Embryonic facial prominence (tissue), 1 donor: ENCODE measurements at regions not wholly inside any gene's neighbourhood (a gene's known extent, or its start where the extent isn't known, plus 50 kb on each side); places are given as distances from the start of the nearest gene placed in this dataset.

Experiments
- DNase-seq: peaks from one replicate; pipeline ENCODE4 v3.0.0-alpha.2; 2016; ENCODE audit errors: extremely low spot score

GRCh38 chr5:133854554-133854953 lies 113.9 kb downstream of the C5orf15 start:
- DNase-seq, result no peak

- no peak for DNase-seq
Measured at GRCh38 chr5:133853646-133854365, 114.6 kb downstream of the C5orf15 start.

DNA sequence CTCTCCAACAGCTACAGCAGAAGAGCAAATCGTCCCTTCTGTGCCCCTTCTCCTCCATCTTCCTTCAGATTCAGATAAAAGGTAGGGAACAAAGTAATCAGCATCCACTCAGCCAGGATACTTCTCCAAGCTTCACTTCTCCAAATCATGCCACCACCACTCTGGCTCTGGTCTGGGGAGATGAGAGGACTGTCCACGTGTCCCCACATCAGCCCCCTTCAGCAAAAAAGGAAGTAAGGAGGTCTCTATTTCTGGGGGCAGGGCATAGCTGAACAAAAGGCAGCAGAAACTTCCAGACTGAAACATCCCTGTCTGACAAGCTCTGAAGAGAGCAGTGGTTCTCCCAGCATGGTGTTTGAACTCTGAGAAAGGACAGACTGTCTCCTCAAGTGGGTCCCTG lies 116.9 kb downstream of the C5orf15 start:
- DNase-seq, result no peak

GRCh38 chr5:133850811-133851210 lies 117.6 kb downstream of the C5orf15 start:
- no peak for DNase-seq

DNA sequence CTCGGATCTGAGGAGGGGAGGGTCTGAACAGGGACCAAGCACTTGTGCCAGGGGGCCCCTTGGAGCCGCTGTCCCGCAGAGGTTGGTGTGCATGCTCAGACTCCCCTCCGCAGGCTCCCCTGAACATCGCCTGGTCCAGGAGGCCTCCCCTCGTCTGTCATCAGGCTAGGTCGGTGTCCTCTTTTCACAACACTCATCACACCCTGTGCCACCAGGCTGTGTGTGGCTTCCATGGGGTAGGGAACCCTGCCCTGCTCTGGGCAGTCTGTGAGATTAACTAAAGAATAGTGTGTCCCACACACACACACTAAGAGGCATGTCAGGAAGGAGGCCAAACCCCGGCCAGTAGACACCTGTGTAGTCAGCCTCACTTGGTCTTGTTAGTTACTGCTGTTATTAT lies 119.3 kb downstream of the C5orf15 start:
- no peak for DNase-seq

DNA sequence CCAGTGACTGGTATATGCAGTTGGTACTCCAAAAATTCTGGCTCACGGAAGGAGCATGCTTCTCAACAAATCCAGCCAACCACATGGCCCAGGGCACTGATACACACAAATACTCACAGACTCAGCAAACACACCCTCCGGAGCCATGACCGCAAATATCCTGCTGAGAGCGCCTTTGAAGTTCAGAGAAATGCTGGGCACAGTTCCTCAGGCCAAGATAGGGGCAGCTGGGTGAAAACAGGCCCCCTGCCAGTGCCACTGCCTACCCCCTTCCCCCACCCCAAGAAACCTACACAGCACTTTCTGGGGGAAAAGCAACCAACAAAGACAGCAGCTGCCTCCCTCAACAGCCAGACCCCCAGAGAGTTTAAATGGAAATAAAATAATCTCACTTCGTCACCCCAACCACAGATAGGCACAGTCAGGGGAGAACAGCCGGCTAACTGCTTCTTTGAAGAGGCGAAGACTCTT lies 120.0 kb downstream of the C5orf15 start:
- DNase-seq, result no peak

GRCh38 chr5:133847886-133848285 lies 120.5 kb downstream of the C5orf15 start:
- no peak for DNase-seq

GRCh38 chr5:133847301-133847700 lies 121.1 kb downstream of the C5orf15 start:
- no peak for DNase-seq

GRCh38 chr5:133846478-133847226 lies 121.8 kb downstream of the C5orf15 start:
- DNase-seq, result no peak

DNA sequence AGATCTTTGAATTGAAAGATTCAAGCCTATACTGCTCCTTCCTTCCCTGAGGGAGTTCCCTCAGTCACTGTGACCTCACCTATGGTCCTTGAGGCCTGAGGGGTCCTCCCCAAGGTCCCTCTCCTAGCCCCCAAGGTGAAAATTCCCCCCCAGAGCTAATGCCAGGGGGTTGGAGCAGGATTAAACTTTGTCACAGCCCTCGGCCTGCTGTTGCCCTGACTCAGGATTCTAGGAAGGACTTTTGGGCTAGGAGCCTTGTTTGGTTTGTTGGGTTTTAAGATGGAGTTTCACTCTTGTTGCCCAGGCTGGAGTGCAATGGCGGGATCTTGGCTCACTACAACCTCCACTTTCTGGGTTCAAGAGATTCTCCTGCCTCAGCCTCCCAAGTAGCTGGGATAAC lies 123.2 kb downstream of the C5orf15 start:
- no peak for DNase-seq

- no peak for DNase-seq
Measured at GRCh38 chr5:133844836-133845235, 123.6 kb downstream of the C5orf15 start.

- no peak for DNase-seq
Measured at GRCh38 chr5:133843911-133844310, 124.5 kb downstream of the C5orf15 start.

DNA sequence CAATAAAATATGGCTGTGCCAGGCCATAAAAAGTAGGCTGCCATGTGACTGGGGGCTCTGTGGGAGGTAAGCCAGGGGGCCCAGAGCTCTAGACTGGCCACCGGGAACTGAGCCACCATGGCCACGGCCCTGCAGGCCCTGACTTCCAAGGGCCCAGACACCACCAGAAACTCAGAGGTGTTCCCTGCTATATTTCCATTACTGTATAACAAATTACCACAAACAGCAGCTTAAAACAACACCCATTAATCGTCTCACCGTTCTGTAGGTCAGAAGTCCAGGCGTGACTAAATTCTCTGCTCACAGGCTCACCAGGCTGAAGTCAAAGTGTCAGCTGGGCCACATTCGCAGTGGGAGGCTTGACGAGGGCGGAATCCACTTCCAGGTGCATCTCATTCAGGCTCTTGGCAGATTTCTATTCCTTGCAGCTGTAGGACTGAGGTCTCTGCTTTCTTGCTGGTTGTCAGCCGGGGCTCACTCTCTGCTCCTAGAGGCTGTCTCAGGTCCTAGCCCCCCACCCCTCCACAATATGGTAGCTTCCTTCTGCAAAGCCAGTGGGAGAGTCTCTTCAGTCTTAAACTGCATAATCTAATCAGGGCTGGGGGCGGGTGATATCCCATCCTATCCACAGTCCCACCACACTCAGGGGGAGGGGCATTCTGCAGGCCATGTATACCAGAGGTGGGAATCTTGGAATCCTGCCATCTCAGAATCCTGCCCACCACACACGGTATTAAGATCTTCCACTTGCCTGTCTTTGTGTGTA lies 125.4 kb downstream of the C5orf15 start:
- no peak for DNase-seq

- no peak for DNase-seq
Measured at GRCh38 chr5:133841831-133842750, 126.3 kb downstream of the C5orf15 start.

GRCh38 chr5:133840168-133840567 lies 128.3 kb downstream of the C5orf15 start:
- no peak for DNase-seq

DNA sequence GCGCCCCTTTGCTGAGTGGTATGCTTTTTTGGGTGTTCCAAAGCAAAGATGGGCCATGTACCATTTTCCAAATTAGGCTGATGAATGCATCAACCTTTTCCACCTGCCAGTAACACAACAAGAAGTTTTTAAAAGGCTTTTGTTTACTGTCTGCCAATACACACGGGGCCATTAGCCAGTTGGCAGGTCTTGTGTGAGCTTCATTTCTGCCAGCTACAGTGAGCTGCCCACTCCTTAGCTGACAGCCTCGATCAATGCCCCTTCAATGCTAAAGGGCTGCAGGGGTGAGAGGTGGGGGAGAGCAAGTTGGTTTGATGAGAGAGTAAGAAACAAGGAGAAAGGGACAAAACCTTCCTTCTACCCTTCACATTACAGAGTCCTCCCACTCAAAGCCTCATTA lies 128.7 kb downstream of the C5orf15 start:
- no peak for DNase-seq

DNA sequence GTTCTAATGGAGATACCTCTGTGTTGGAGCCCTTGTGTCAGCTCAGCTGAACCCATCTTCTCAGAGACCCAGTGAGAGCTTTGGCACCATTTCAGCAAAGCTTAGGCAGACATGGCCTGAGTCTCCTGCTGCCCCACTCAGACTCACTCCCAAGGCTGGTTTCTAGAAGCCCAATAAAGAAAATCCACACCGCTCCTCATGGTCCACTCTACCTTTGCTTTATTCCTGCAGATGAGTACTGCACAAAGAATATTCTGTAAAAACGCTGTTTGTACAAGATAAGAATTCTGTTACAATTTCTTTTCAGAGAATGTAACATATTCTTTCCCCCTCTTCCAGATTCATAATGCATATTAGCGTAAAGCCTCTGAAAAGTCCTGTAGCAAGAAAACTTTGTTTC lies 129.3 kb downstream of the C5orf15 start:
- no peak for DNase-seq

DNA sequence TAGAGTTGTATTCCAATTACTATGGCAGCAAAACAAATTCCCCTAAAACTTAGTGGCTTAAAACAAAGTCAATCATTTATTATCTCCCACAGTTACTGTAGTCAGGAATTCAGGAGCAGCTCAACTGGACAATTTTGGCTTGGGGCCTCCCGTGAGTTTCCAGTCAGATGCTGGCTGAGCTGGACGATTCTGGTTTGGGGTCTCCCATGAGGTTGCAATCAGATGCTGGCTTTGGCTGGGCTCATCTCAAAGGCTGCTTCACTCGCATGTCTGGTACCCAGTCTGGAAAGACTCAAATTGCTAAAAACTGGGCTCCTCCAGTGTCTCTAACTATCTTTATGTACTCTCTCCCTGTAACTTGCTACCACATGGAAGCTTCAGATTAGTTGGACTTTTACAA lies 130.1 kb downstream of the C5orf15 start:
- DNase-seq, result no peak

GRCh38 chr5:133831491-133832224 lies 136.8 kb downstream of the C5orf15 start:
- no peak for DNase-seq

- no peak for DNase-seq
Measured at GRCh38 chr5:133830911-133831310, 137.5 kb downstream of the C5orf15 start.

DNA sequence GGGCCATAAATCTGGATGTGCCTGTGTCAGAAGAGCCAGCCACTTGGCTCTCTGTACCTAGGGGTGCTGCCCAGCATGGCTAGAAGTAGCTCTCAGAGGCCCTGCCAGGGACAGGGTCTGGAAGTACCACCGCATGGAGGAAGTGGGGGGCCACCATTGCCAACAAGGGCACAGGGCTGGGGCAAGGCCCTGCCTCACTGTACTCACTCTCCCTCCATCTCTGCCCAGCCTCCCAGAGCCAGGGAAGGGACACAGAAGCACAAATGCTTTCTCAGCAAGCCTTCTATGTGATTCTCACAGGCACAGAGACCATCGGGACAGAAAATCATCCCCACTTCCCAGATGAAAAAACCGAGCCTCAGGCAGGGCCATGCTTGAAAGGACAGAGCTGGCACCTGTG lies 138.1 kb downstream of the C5orf15 start:
- DNase-seq, result no peak
